IMR-90 (cell line): ENCODE measurements at regions not wholly inside any gene's neighbourhood (a gene's known extent, or its start where the extent isn't known, plus 50 kb on each side); places are given as distances from the start of the nearest gene placed in this dataset.

Experiments used
- ATAC-seq: fragments of 200-7000 bp; cut with Tn5 transposase; 2 replicates; pipeline ENCODE4 v1.9.1; 2020; ENCODE audit warnings: low read depth, mild to moderate bottlenecking, moderate library complexity
- BruUV-seq: library from RNA; stranded (reverse); fragments of 400-500 nt; replicated peaks from 2 replicates; lab custom pipeline; 2021; lab: Mats Ljungman, UMichigan
- CTCF ChIA-PET: fragments of 300-600 bp; formaldehyde crosslinking; extraction: SDS; loops from one replicate; lab custom pipeline; 2021; ENCODE audit warnings: antibody characterized with exemption; lab: Yijun Ruan, JAX
- POLR2A ChIA-PET: fragments of 300-600 bp; sonication (Branson Sonifier 250); formaldehyde crosslinking; loops from one replicate; lab custom pipeline; 2022; ENCODE audit warnings: antibody characterized with exemption; ENCODE audit not compliant: unreplicated experiment; lab: Charles Lee
- DNase-seq: peaks from one replicate; pipeline ENCODE4 v3.0.0; 2013
- H2AFZ ChIP-seq: replicated peaks from 2 replicates; pipeline ENCODE3; 2013; ENCODE audit warnings: low read length, mild to moderate bottlenecking; ENCODE audit not compliant: poor library complexity
- H2AK5ac ChIP-seq: 2 replicates; pipeline ENCODE4 v1.6.1; 2013; ENCODE audit warnings: low read depth, low read length, inconsistent platforms
- H2AK9ac ChIP-seq: replicated peaks from 2 replicates; pipeline ENCODE3; 2013; ENCODE audit warnings: mild to moderate bottlenecking, low read depth, low read length, moderate library complexity; ENCODE audit not compliant: poor library complexity
- H2BK120ac ChIP-seq: 2 replicates; pipeline ENCODE4 v1.6.1; 2013; ENCODE audit warnings: low read depth, low read length, inconsistent platforms
- H2BK15ac ChIP-seq: 3 replicates; pipeline ENCODE4 v1.6.1; 2013; ENCODE audit warnings: low read depth, low read length, inconsistent platforms
- H2BK20ac ChIP-seq: 2 replicates; pipeline ENCODE4 v1.6.1; 2013; ENCODE audit warnings: low read depth, mild to moderate bottlenecking, inconsistent platforms, low read length, moderate library complexity
- H2BK5ac ChIP-seq: 2 replicates; pipeline ENCODE4 v1.6.1; 2013; ENCODE audit warnings: mild to moderate bottlenecking, low read depth, low read length, inconsistent platforms; ENCODE audit not compliant: poor library complexity, severe bottlenecking
- H3K14ac ChIP-seq: replicated peaks from 2 replicates; pipeline ENCODE4 v1.6.1; 2013; ENCODE audit warnings: low read depth, low read length, inconsistent platforms
- H3K18ac ChIP-seq: 2 replicates; pipeline ENCODE4 v1.6.1; 2013; ENCODE audit warnings: low read depth, low read length, control low read depth
- H3K23ac ChIP-seq: 2 replicates; pipeline ENCODE4 v1.6.1; 2013; ENCODE audit warnings: low read depth, low read length, inconsistent platforms
- H3K27ac ChIP-seq: 2 replicates; pipeline ENCODE4 v1.5.1; 2013; ENCODE audit warnings: mild to moderate bottlenecking, control low read depth, low read length; ENCODE audit not compliant: insufficient read depth
- H3K27me3 ChIP-seq: 2 replicates; pipeline ENCODE4 v1.6.1; 2013; ENCODE audit warnings: low read length; ENCODE audit not compliant: control insufficient read depth, insufficient read depth
- H3K36me3 ChIP-seq: 2 replicates; pipeline ENCODE4 v1.6.1; 2013; ENCODE audit warnings: low read length, mixed read lengths; ENCODE audit not compliant: control insufficient read depth, insufficient read depth
- H3K4ac ChIP-seq: 2 replicates; pipeline ENCODE4 v1.6.1; 2013; ENCODE audit warnings: low read depth, low read length, inconsistent platforms
- H3K4me1 ChIP-seq: 2 replicates; pipeline ENCODE4 v1.6.1; 2013; ENCODE audit warnings: low read length, mixed read lengths; ENCODE audit not compliant: control insufficient read depth, insufficient read depth
- H3K4me2 ChIP-seq: 2 replicates; pipeline ENCODE4 v1.6.1; 2013; ENCODE audit warnings: low read depth, mild to moderate bottlenecking, control low read depth, low read length, moderate library complexity
- H3K4me3 ChIP-seq: 2 replicates; pipeline ENCODE4 v1.5.1; 2013; ENCODE audit warnings: low read depth, mild to moderate bottlenecking, control low read depth, low read length, moderate library complexity; ENCODE audit not compliant: insufficient read depth
- H3K56ac ChIP-seq: 2 replicates; pipeline ENCODE4 v1.6.1; 2013; ENCODE audit warnings: low read length, inconsistent platforms; ENCODE audit not compliant: insufficient read depth; ENCODE audit errors: extremely low read depth
- H3K79me1 ChIP-seq, 2 experiments: 2 replicates each; pipeline ENCODE4 v1.6.1; 2013; ENCODE audit warnings: low read length in 2 of 2, inconsistent platforms in 1 of 2, low read depth in 1 of 2
- H3K9ac ChIP-seq: 2 replicates; pipeline ENCODE4 v1.6.1; 2013; ENCODE audit warnings: low read depth, low read length, control low read depth
- H3K9me1 ChIP-seq: 2 replicates; pipeline ENCODE4 v1.6.1; 2013; ENCODE audit warnings: low read length, inconsistent platforms; ENCODE audit not compliant: insufficient read depth
- H3K9me3 ChIP-seq: 2 replicates; pipeline ENCODE4 v1.6.1; 2013; ENCODE audit warnings: low read length; ENCODE audit not compliant: control insufficient read depth, insufficient read depth
- H4K20me1 ChIP-seq: 2 replicates; pipeline ENCODE4 v1.6.1; 2013; ENCODE audit warnings: low read length, inconsistent platforms; ENCODE audit not compliant: insufficient read depth
- H4K5ac ChIP-seq: 2 replicates; pipeline ENCODE4 v1.6.1; 2013; ENCODE audit warnings: mild to moderate bottlenecking, low read depth, low read length, control low read depth
- H4K8ac ChIP-seq, 2 experiments: 2 replicates each; pipeline ENCODE4 v1.6.1; 2013; ENCODE audit warnings: low read depth in 2 of 2, low read length in 2 of 2, control low read depth in 1 of 2, inconsistent platforms in 1 of 2
- H4K91ac ChIP-seq: 2 replicates; pipeline ENCODE4 v1.6.1; 2013; ENCODE audit warnings: low read depth, low read length, inconsistent platforms; ENCODE audit not compliant: insufficient read depth
- MAFK ChIP-seq: IDR thresholded peaks from 2 replicates; pipeline ENCODE4 v1.6.1; 2012; ENCODE audit warnings: low read depth, low read length, improper control_type of control experiment
- MXI1 ChIP-seq: IDR thresholded peaks from 2 replicates; pipeline ENCODE4 v1.6.1; 2012; ENCODE audit warnings: low read depth, mild to moderate bottlenecking, low read length, moderate library complexity, borderline replicate concordance
- NFE2L2 ChIP-seq: fragments of 150-350 bp; IDR thresholded peaks from 2 replicates; pipeline ENCODE4 v1.6.1; 2016; ENCODE audit warnings: low read depth, mild to moderate bottlenecking, low read length
- RAD21 ChIP-seq: IDR thresholded peaks from 2 replicates; pipeline ENCODE4 v1.6.1; 2012; ENCODE audit warnings: low read length, improper control_type of control experiment
- WGBS, 2 experiments: methylation state at CpG; one replicate each; pipeline versions ENCODE4 v1.1.5 to v1.1.7; 2013; ENCODE audit warnings: missing lambda C conversion rate in 2 of 2; ENCODE audit not compliant: insufficient read length in 1 of 2; ENCODE audit errors: extremely low coverage in 2 of 2; 5-methylcytosine and 5-hydroxymethylcytosine counted together
- dilution Hi-C: fragments of 300-500 bp; cut with HindIII; formaldehyde crosslinking; loops from one replicate; pipeline ENCODE4 v1.14.3; 2018; ENCODE audit warnings: low sequenced_read_pairs; ENCODE audit not compliant: unreplicated experiment
- in situ Hi-C: fragments of 300-500 bp; cut with MboI; formaldehyde crosslinking; loops from 3 replicates; pipeline ENCODE4 v1.14.3; 2019; ENCODE audit warnings: low sequenced_read_pairs, inconsistent platforms, mixed read lengths
- intact Hi-C: fragments of 100-400 bp; cut with micrococcal nuclease; formaldehyde crosslinking; loops from 2 replicates; pipeline ENCODE4 v1.10.0; 2022

- no peaks in the 10 kb centered on the region for H3K9me1 ChIP-seq
- H3K9ac ChIP-seq, result no peak overlapping the region
- peak; percentile 32 for DNase-seq
- H3K23ac ChIP-seq, result no peak overlapping the region
- H4K5ac ChIP-seq, result no peak overlapping the region
- no peak overlapping the region for H2BK15ac ChIP-seq
- H3K36me3 ChIP-seq, result no peaks in the 10 kb centered on the region
- BruUV-seq, result no TSS peak
- no peaks in the 10 kb centered on the region; the same call in 1 of the 2 replicates for H3K4me1 ChIP-seq
- no peak overlapping the region for H4K8ac ChIP-seq
- H3K14ac ChIP-seq, result no peak overlapping the region
- no peak overlapping the region for H3K18ac ChIP-seq
- H4K91ac ChIP-seq, result no peak overlapping the region
- no peak overlapping the region for H2BK20ac ChIP-seq
- no peaks in the 10 kb centered on the region for H3K9me3 ChIP-seq
- no peak overlapping the region for H2AFZ ChIP-seq
- ChIA-PET POLR2A (no interaction called here), CTCF (no interaction called here)
- no peak overlapping the region for H3K27ac ChIP-seq
- no peak overlapping the region for H2BK5ac ChIP-seq
- no peaks in the 10 kb centered on the region for H3K79me1 ChIP-seq
- H3K56ac ChIP-seq, result no peak overlapping the region
- no peak for TF ChIP-seq MXI1
- TF ChIP-seq MAFK, result no peak; the same call in 1 of the 2 replicates
- TF ChIP-seq NFE2L2, result peak; percentile 7; the same call in 1 of the 2 replicates
- no peak for TF ChIP-seq RAD21
- no peak overlapping the region for H2BK120ac ChIP-seq
- intact Hi-C loops (no loop called here), in situ Hi-C loops (no loop called here), dilution Hi-C loops (no loop called here)
- H4K20me1 ChIP-seq, result no peaks in the 10 kb centered on the region
- H2AK9ac ChIP-seq, result no peak overlapping the region
- H3K4me3 ChIP-seq, result no peak overlapping the region
- no peak overlapping the region for H2AK5ac ChIP-seq
- ATAC-seq, result no peak
- peaks cover 35% of the 10 kb centered on the region for H3K27me3 ChIP-seq
- no peak overlapping the region for H3K4me2 ChIP-seq
- WGBS, 2 experiments, result no CpG with 5 or more reads among the region's 5 CpGs
- H3K4ac ChIP-seq, result no peak overlapping the region
These were observed 101.5 kb upstream of the BACH2 start for GRCh38 chr6:90397929-90398674.
